Osteocyte (in vitro differentiated cells): ENCODE measurements at regions not wholly inside any gene's neighbourhood (a gene's known extent, or its start where the extent isn't known, plus 50 kb on each side); places are given as distances from the start of the nearest gene placed in this dataset.

Source experiments
- DNase-seq: peaks from one replicate; pipeline ENCODE4 v3.0.0; 2021; ENCODE audit warnings: mixed read lengths; ENCODE audit not compliant: unreplicated experiment; ENCODE audit errors: extremely low spot score
- H3K27ac Mint-ChIP-seq: one replicate; pipeline ENCODE4 v1.8.0; 2021; ENCODE audit warnings: mild to moderate bottlenecking, mixed read lengths; ENCODE audit not compliant: unreplicated experiment
- H3K27me3 Mint-ChIP-seq: one replicate; pipeline ENCODE4 v1.8.0; 2021; ENCODE audit warnings: mixed read lengths; ENCODE audit not compliant: unreplicated experiment
- H3K36me3 Mint-ChIP-seq: one replicate; pipeline ENCODE4 v1.8.0; 2021; ENCODE audit warnings: mixed read lengths; ENCODE audit not compliant: unreplicated experiment
- H3K4me1 Mint-ChIP-seq: one replicate; pipeline ENCODE4 v1.8.0; 2021; ENCODE audit warnings: mixed read lengths; ENCODE audit not compliant: unreplicated experiment
- H3K4me3 Mint-ChIP-seq: one replicate; pipeline ENCODE4 v1.8.0; 2021; ENCODE audit warnings: mild to moderate bottlenecking, moderate library complexity, mixed read lengths; ENCODE audit not compliant: unreplicated experiment
- H3K9me3 Mint-ChIP-seq: one replicate; pipeline ENCODE4 v1.8.0; 2021; ENCODE audit warnings: mixed read lengths; ENCODE audit not compliant: unreplicated experiment
- CTCF ChIP-seq: fragments of 200-600 bp; sonication (generic); IDR thresholded peaks from 2 replicates; pipeline ENCODE4 v1.5.0; 2021; ENCODE audit warnings: antibody characterized with exemption, mild to moderate bottlenecking, moderate library complexity

- H3K27me3 Mint-ChIP-seq: no peaks in the 10 kb centered on the region
- no peak for TF ChIP-seq CTCF
- peaks cover 7% of the 10 kb centered on the region for H3K9me3 Mint-ChIP-seq
- no peak overlapping the region for H3K27ac Mint-ChIP-seq
- H3K4me3 Mint-ChIP-seq: no peak overlapping the region
- H3K36me3 Mint-ChIP-seq: no peaks in the 10 kb centered on the region
- DNase-seq: no peak
- no peaks in the 10 kb centered on the region for H3K4me1 Mint-ChIP-seq
These were observed 207.3 kb upstream of the SORCS1 start for GRCh38 chr10:107371801-107372200.

- Mint-ChIP-seq H3K9me3 (peaks cover 23% of the 10 kb centered on the region), H3K4me3 (no peak overlapping the region), H3K36me3 (no peaks in the 10 kb centered on the region), H3K27me3 (no peaks in the 10 kb centered on the region), H3K27ac (no peak overlapping the region), H3K4me1 (no peaks in the 10 kb centered on the region)
- TF ChIP-seq CTCF: no peak
- DNase-seq: no peak
These were observed 200.4 kb upstream of the SORCS1 start for GRCh38 chr10:107364872-107365271.

- Mint-ChIP-seq H3K27ac (no peak overlapping the region), H3K4me3 (no peak overlapping the region), H3K4me1 (no peaks in the 10 kb centered on the region), H3K36me3 (no peaks in the 10 kb centered on the region), H3K27me3 (no peaks in the 10 kb centered on the region), H3K9me3 (peaks cover 33% of the 10 kb centered on the region)
- no peak for TF ChIP-seq CTCF
- DNase-seq: no peak
These were observed 197.8 kb upstream of the SORCS1 start for GRCh38 chr10:107362306-107362705.

- Mint-ChIP-seq H3K27me3 (no peaks in the 10 kb centered on the region), H3K27ac (no peak overlapping the region), H3K4me3 (no peak overlapping the region), H3K36me3 (no peaks in the 10 kb centered on the region), H3K9me3 (peaks cover 31% of the 10 kb centered on the region), H3K4me1 (no peaks in the 10 kb centered on the region)
- no peak for DNase-seq
- no peak for TF ChIP-seq CTCF
These were observed 192.5 kb upstream of the SORCS1 start for GRCh38 chr10:107357033-107357432.

GRCh38 chr10:107356396-107356795 lies 191.9 kb upstream of the SORCS1 start:
- Mint-ChIP-seq H3K36me3 (no peaks in the 10 kb centered on the region), H3K4me1 (no peaks in the 10 kb centered on the region), H3K27ac (no peak overlapping the region), H3K9me3 (peaks cover 28% of the 10 kb centered on the region), H3K27me3 (no peaks in the 10 kb centered on the region), H3K4me3 (no peak overlapping the region)
- TF ChIP-seq CTCF: no peak
- DNase-seq: no peak
